GM23338 (cell line): ENCODE measurements at regions not wholly inside any gene's neighbourhood (a gene's known extent, or its start where the extent isn't known, plus 50 kb on each side); places are given as distances from the start of the nearest gene placed in this dataset.
"Not testable (repeated sequence)": the region's sequence is repeated elsewhere in the genome, so short reads cannot be mapped to it uniquely, and the experiment has no call there.

Source experiments
- EZH2 ChIP-seq: fragments of 200-600 bp; sonication (generic); IDR thresholded peaks from one replicate; pipeline ENCODE4 v1.8.0; 2017; ENCODE audit warnings: antibody characterized with exemption, mild to moderate bottlenecking, low read depth; ENCODE audit not compliant: unreplicated experiment
- EZH2phosphoT487 ChIP-seq: fragments of 200-600 bp; sonication (generic); IDR thresholded peaks from one replicate; pipeline ENCODE4 v1.8.1; 2018; ENCODE audit warnings: antibody characterized with exemption; ENCODE audit not compliant: unreplicated experiment
- JUNB ChIP-seq: IDR thresholded peaks from one replicate; pipeline ENCODE4 v1.6.1; 2016; ENCODE audit warnings: antibody characterized with exemption; ENCODE audit not compliant: unreplicated experiment
- NANOG ChIP-seq: IDR thresholded peaks from 2 replicates; pipeline ENCODE4 v1.6.1; 2016; ENCODE audit warnings: antibody characterized with exemption, borderline replicate concordance
- POLR2AphosphoS5 ChIP-seq: IDR thresholded peaks from 2 replicates; pipeline ENCODE4 v1.6.1; 2016; ENCODE audit warnings: antibody characterized with exemption, low read depth
- TF ChIP-seq, protein P1 (sequence below), 2 experiments: fragments of 200-600 bp in 1 of 2; sonication (generic) in 1 of 2; conservative IDR thresholded peaks; 2 replicates each; pipeline versions ENCODE4 v1.5.1 to v1.6.1; 2016 to 2017; ENCODE audit warnings: antibody characterized with exemption in 2 of 2, low read depth in 2 of 2, mild to moderate bottlenecking in 2 of 2, moderate library complexity in 1 of 2

DNA sequence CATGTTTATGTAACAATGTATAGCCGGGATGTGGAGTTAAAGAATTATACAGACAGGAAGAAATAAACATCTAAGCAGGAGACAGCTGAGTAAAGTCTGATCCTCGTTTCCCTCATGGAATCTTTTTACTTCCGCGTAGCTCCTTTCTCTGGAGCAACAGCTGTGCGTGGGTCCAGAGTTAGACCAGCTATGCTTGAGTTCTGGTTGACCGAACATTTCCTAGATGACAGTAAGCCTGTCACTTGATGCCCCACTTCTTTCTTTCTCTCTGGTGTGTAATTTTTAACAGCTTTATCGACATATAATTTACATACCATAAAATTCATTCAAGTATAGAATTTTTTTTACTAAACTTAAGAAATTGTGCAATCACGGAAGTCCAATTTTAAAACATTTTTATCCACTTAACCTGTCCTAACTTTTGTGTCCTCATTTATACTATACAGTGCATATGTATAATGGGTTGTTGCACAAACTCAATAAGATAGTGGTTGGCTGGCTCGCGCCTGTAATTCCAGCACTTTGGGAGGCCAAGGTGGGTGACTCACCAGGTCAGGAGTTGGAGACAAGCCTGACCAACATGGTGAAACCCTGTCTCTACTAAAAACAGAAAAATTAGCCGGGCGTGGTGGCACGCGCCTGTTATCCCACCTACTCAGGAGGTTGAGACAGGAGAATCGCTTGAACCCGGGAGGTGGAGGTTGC lies 58.5 kb upstream of the ABI1 start:
- TF ChIP-seq, protein P1, sequence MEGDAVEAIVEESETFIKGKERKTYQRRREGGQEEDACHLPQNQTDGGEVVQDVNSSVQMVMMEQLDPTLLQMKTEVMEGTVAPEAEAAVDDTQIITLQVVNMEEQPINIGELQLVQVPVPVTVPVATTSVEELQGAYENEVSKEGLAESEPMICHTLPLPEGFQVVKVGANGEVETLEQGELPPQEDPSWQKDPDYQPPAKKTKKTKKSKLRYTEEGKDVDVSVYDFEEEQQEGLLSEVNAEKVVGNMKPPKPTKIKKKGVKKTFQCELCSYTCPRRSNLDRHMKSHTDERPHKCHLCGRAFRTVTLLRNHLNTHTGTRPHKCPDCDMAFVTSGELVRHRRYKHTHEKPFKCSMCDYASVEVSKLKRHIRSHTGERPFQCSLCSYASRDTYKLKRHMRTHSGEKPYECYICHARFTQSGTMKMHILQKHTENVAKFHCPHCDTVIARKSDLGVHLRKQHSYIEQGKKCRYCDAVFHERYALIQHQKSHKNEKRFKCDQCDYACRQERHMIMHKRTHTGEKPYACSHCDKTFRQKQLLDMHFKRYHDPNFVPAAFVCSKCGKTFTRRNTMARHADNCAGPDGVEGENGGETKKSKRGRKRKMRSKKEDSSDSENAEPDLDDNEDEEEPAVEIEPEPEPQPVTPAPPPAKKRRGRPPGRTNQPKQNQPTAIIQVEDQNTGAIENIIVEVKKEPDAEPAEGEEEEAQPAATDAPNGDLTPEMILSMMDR (conservative IDR thresholded peaks at IDR 0.05; ENCODE audit: low read depth in 2 of 2), result not testable (repeated sequence)
- not testable (repeated sequence) for TF ChIP-seq NANOG, POLR2AphosphoS5, EZH2, JUNB, EZH2phosphoT487
